Hematopoietic multipotent progenitor cell (in vitro differentiated cells): ENCODE measurements at regions not wholly inside any gene's neighbourhood (a gene's known extent, or its start where the extent isn't known, plus 50 kb on each side); places are given as distances from the start of the nearest gene placed in this dataset.
"Not testable (repeated sequence)": the region's sequence is repeated elsewhere in the genome, so short reads cannot be mapped to it uniquely, and the experiment has no call there.

Experiments used
- DNase-seq, 3 donors: peaks; one replicate each; pipeline ENCODE4 v3.0.0-alpha.2; 2011 to 2015; ENCODE audit warnings: low read depth in 2 of 3, low spot score in 2 of 3

DNA sequence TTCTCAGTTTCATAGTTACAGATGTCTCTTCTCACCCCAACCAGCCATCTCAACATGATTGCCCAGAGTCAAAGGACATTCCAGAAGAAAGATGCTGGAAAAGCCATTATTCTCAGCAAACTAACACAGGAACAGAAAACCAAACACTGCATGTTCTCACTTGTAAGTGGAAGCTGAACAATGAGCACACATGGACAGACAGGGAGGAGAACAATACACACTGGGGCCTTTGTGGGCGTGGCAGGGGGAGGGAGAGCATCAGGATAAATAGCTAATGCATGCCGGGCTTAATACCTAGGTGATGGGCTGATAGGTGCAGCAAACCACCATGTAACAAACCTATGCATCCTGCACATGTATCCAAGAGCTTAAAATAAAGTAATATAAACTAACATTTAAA is 437.8 kb upstream of the TUSC1 start:
- DNase-seq: not testable (repeated sequence)

DNA sequence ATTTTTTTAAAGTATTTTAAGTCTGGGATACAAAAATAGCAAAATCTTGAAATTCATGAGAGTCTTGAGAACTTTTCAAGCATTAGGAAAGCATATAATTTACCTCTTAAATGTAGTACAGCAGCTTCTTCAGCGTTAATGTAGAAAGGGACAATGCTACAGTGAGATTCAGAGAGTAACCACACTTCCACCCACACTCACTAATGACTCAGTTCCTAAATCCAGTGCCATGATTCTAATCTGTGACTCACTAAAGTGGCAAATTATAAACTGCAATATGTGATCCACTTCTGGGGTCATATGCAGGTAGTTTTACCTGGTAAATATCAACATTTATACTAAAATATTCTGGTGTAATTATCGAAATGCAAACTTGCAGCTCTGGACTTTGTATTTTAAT is 434.5 kb upstream of the TUSC1 start:
- no peak for DNase-seq

DNA sequence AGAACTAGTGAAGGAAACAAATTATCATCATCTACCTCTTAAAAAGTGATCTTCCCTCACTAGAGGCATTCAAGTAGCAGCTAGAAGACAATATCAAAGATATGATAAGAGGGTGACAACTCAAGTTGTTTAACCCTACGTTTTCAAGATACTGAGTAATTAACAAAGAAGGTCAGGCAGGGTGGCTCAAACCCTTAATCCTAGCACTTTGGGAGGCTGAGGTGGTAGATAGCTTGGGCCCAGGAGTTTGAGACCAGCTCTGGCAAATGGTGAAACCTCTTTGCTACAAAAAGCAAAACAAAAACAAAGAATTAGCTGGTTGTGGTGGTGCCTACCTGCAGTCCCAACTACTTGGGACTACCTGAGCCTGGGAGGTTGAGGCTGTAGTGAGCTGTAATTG is 408.2 kb upstream of the TUSC1 start:
- DNase-seq: no peak

DNA sequence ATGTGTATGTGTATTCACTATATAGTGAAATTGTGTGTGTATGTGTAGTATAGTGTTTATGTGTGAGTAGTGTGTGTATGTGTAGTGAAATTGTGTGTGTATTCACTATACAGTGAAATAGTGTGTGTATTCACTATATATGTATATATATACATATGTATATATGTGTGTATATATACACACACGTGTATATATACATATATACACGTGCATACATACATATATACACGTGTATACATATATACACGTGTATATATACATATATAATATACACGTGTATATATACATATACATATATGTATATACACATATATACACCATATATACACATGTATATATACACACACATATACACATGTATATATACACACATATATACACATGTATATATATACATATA is 403.6 kb upstream of the TUSC1 start:
- no peak for DNase-seq

DNA sequence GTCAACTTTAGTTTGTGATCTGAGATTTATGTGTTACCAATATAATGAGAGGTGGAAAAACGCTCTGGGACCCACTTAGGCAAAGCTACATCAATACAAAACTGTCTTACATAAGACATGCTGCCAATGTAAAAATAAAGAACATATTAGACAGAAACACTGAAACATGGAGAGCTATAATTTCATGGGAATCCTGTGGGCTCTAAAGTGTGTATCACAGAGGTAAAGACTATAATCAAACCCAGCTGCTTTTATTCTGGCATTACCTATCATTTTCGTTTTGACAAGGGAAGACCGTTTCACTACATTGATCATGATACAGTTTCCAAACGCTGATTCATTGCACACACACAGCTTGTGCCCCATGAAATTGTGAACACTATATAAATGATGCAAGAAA is 400.5 kb upstream of the TUSC1 start:
- DNase-seq: no peak

DNA sequence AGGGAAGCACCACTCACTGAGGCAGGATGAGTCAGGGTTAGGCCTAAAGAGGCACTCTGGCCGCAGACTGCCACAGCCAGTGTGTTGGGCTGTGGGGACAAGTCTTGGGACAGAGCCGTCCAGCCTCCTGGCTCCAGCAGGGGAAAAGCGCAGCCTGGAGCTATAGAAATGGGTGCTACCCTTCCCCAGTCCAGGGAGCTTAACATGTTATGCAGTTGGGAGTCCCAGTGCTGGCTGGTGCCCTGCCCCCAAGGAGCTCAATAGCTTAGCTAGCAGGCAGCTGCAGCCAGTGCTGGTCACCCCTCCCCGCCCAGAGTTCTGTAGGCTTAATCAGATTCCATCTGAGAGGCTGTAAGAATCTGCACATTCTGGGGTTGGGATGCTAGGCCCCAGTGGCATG is 399.6 kb upstream of the TUSC1 start:
- no peak for DNase-seq

DNA sequence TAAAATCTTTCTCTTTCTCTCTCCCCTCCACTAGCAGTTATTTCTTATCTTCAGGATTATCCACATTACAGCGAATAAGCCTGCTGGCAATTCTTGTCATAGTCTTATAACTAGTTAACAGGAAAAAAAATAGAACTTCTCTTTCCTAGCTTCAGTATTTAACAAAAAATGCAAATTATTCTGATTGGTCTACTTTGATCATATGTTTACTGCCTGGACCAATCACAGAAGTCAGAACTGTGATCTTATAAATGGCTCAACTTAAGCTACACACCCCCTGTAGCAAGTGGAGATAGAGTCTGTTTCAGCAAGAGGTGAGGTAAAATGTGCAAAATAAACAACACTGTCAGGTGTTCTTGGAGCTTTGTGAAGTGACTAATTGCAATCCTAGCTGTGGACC is 389.4 kb upstream of the TUSC1 start:
- no peak for DNase-seq

DNA sequence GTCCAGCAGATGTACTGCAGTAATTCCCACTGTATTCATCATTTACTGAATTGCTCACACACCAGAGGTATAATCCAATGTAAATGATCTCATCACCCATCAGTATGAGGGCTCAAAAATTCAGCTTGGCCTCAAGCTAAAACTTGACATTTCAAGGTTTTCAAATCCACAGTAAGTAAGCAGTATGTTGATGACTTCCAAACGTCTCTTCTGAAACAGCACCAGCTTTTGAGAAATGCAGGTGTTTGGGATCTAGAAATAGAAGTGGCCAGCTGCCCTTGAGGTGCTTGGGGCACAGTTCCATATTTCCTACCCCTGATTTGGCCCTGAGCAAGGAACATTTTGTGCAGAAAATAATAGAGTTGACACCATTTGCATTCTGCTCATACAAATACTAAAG is 388.0 kb upstream of the TUSC1 start:
- DNase-seq: no peak

DNA sequence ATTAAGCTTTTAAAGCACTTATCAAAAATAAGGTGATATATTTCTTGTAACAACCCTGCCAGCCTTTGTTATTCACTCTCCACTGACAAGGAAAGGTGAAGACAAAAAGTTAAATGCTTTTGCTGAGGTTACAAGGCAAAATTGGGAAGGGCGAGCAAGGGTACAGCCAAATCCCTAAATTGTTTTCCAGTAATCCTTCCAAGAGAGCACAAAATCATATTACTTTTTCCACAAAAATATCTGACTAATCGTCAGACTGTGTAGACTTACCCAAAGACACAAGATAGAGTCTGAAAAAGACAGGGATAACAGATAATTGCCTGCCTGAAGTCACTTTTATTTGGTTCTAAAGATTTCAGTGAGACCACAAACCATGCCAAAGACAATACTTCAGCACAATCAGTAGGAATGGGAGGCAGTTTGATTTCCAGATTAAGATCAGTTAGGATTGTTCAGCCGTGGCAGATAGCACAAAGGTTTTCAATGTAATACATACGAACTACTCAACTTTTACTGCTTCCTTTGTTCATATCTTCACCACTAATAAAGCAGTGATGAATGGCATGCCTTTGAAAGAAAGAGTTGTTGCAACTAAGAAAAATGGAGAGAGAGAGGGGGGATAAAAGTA is 383.8 kb upstream of the TUSC1 start:
- DNase-seq: no peak

DNA sequence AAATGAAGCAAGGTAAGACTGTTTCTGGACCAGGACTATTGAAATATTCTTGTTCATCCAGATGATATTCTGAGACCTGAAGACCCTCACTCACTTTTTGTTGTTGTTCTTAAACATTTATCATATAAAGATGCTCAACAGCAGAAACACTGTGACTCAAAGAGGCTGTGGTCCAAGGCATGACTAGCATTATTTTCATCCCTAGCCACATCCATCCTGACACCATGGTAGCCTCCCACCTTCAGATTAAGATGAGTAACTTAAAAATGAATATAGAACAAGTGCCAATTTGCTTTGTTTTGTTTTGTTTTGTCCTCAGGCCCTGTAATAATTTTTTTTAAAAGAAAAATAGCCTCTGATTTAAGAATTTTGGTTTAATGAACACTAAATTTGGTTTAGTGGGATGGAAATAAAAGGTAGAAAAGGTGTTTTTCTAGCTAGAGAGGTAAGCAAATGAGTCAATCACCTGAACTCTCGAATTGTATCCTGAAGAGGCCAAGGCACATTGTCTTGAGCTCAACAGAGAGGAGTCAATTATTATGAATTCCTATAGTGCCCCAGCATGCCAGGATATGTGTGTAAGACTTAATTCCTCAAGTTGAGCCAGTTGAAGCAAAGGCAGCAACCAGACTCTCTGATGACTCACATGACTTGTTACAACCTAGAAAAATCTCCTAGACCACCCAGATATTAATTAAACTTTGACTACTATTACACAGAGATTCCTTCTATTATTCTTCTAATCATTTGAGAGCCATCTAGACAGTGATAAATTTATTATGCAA is 380.1 kb upstream of the TUSC1 start:
- no peak for DNase-seq

DNA sequence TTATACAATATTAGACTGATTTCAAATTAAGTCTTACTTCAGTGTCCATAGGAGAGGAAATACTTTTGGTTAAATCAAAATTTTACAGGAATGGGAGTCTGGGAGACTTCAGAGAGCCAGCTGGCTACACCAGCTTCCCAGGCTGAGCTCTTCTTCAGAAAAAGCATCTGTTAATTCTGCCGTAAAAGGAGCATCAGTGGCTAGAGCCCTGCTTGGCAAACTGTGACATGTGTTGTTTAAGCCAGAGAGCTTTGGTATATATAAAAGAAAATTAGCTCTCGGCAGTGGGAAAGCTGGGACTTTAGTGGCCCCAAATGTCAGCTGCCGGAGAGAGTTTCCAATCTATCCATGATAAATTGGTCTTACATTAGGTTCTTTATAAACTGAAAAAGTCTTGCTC is 378.8 kb upstream of the TUSC1 start:
- DNase-seq: no peak

DNA sequence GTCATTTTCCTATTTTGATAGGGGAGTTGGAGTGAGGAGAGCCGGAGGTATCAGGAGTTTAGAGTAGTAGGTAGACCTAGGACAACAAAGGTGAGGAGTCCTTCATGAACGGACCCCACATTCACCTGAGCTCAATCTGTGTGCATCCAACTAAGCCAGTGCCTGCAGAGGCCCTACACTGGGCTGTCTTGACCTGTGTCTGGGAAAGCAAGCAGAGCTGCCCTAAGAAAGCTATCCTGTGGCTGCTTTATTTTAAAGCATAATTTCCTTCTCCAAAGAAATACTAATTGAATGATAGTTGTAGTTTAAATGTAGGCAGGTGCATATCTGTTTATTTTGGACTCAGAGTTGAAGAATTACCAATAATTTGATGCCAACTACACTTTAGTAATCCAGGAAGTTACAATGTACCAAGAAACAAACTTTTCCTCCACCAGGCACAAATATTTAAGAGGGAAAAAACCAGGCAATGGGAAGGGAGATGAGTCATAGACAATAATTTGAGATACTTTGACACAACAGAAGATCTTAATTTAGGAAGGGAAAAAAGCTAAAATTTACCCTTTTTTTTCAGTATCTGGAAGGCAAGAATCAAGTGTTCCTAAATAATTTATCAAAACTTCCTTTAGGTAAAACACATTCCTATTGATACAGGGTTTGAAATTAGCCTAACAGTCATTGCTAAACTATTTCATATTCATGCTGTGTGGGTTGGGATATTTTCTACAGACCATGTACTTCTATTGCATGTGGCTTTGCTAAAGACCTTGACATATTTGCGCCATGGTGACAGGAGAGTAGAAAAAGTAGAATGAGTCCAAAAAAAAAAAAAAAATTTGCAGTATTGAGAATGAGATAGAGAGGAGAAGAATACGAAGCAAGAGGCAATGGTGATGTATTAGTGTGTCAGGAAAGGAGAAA is 376.6 kb upstream of the TUSC1 start:
- DNase-seq: no peak

DNA sequence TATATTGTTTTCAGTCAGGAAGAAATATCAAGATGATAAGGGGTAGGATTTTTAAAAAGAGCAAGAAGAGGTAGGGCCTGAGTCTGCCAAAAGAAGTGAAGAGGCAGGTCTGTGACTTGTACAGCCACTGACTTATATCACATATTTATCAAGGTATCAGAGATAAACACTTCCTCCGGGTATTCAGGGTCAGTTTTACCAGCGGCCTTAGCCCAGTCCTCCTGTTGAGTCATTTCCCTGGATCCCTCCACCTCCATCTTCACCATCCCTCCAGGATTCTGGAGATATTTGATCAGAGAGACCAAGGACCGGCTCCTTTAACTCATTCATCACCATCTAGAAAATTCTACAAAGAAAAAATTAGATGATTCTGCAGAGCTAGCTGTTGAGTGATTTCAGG is 375.7 kb upstream of the TUSC1 start:
- DNase-seq: no peak

DNA sequence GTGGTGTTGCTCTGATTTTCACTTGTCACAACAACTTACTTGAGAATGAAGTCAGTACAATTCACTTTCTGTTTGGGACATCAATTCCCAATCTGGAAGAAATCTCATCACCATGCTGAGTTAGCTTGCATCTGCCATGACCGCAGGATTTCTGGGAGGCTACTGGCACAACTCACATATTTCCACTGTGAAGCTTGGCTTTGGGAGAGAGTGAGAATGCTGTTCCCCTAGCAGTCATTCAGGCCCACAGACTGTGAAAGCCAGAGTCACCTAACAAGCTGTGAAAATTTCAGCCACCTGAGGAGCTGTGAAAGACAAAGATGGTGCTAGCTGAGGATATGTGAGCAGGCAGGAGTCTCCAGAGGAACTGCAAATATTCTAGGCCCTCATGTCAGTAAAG is 365.2 kb upstream of the TUSC1 start:
- no peak for DNase-seq

DNA sequence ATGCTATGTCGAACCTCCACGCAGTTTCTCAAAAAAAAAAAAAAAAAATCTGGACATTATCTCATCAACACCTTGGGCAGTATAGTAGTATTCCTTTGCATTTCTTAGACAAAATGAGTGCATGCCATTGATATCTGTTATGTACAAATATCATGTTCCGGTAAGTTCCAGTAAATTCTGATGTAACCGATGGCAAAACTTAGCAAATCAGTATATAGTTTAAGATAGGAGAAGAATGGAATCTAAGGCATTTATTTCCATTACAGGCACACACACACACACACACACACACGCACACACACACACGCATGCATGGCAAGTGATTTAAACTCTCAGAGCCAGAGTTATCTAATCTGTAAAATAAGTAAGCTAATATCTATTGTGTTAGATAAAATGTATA is 356.5 kb upstream of the TUSC1 start:
- no peak for DNase-seq

DNA sequence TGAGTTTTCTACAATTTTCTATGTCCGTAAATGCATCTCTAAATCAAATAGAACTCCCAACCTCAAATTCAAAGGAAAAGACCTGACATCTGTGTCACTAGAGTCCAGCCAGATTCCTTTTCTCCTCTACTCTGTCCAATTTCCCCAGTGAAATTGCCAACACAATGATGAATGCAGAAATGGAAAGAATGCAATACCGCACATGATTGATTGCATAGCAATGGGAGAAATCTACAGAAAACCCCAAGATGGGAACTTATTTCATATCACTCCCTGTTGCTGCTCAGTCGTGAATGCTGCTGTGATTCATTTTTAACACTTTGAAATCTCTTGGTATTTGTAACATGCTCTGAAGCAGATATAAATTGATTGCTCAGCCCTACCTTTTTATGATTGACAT is 355.1 kb upstream of the TUSC1 start:
- no peak for DNase-seq

DNA sequence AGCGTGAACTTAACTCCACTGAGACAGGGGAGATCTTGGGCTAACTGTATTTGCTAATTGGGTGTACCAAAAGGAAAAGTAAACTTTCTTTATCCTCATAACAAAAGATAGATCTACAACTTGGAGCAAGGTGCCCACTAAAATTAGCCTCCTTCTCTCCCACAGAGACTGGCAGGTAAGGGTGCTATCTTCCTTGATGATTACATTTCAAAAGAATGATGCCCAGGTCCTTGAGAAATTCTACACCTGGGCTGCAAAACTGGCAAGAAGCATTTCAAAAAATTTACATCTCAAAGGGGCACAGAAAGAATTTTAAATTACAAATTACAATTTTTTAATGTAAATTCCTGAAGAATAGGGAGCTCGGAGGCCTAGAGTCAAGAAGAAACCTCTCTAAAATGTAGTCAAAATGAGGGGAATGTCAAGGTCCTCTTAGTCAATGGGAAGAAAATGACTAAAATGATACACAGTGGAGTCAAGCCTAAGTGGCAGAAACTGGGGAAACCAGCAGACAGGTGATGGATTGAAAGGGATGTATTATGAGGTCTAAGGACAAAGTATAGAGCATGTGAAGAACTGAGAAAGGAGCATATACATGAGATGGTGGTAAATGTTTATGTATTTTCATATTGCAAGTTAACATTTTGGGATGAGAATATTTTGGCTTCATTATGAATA is 348.3 kb upstream of the TUSC1 start:
- DNase-seq: no peak

DNA sequence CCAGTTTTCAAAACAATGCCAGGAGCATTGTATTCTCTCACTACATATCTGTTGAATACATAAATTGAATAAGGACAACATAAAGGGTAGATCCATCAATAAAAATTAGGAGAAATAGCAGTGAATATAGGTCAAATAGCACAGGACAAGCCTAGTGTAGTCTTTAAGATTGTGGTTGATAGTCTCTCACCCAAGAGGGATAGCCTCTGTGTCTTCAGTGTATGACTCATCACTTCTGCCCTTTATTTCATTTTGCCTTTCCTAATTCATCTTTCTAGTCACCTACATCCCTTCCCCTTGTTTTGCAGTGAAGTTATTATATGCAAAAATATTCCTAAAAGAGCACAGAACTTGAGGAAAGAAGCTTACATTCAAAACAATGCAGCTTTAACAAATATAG is 335.0 kb upstream of the TUSC1 start:
- no peak for DNase-seq

DNA sequence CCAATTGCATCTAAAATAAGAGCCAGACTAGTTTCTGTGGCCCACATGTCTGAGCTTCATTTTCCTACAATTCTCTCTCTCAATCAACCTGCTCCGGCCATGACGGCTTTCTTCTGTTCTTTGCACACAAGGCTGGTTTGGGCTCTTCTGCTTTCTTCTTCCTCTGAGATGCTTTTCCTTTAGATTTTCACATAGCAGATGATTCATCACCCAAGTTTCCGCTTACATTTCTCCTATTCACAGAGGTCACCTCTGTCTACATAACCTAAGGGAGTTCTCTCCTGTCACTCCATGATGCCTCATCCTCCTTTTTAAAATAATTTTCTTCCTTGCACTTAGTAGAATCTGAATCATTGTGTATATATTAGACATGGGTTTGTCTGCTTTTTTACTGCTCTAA is 334.6 kb upstream of the TUSC1 start:
- DNase-seq: no peak

DNA sequence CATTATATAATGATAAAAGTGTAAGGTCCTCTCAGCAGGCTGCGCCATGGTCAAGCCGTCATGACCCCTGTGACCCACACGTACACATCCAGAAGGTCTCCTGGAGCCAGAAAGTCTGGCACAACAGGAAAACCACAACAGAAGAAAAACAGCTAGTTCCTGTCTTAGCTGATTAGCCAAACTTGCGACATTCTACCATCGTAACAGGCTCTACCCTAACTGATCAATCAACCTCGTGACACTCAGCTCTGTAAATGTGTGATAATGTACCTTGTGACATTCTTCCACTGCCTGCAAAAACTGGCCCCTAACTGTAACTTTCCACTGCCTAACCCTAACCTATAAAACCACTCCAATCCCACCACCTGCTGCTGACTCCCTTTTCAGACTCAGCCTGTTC is 316.4 kb upstream of the TUSC1 start:
- no peak for DNase-seq

DNA sequence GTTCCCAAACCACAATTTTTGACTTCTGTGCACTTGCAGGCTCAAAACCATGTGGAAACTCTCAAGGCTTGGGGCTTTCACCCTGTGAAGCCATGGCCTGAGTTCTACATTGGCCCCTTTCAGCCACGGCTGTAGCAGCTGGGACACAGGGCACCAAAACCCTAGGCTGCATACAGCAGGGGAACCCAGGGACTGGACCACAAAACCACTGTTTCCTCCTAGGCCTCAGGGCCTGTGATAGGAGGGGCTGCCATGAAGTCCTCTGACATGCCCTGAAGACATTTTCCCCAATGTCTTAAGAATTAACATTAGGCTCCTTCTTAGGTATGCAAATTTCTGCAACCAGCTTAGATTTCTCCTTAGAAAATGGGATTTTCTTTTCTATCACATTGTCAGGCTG is 312.1 kb upstream of the TUSC1 start:
- no peak for DNase-seq
